CD14-positive monocyte (primary cell): ENCODE measurements at regions not wholly inside any gene's neighbourhood (a gene's known extent, or its start where the extent isn't known, plus 50 kb on each side); places are given as distances from the start of the nearest gene placed in this dataset.

Experiments used
- DNase-seq, 3 donors: peaks; one replicate each; pipeline ENCODE4 v3.0.0-alpha.2; 2011 to 2022
- H2AFZ ChIP-seq: 2 replicates; pipeline ENCODE4 v1.6.0; 2012; ENCODE audit warnings: mild to moderate bottlenecking, low read depth, low read length, inconsistent platforms; ENCODE audit not compliant: insufficient read depth, poor library complexity, severe bottlenecking
- H3K27ac ChIP-seq, 2 donors: 1 replicate in 1 of 2; 2 replicates in 1 of 2; pipeline ENCODE4 v1.5.1; 2012 to 2013; ENCODE audit warnings: low read length in 2 of 2, control low read depth in 1 of 2, inconsistent platforms in 1 of 2, low read depth in 1 of 2, mild to moderate bottlenecking in 1 of 2
- H3K27me3 ChIP-seq, 2 donors: one replicate each; pipeline versions ENCODE4 v1.6.0 to v1.6.1; 2011 to 2013; ENCODE audit warnings: low read length in 2 of 2; ENCODE audit not compliant: control insufficient read depth in 2 of 2, insufficient read depth in 2 of 2
- H3K36me3 ChIP-seq, 2 donors: replicated peaks in 1 of 2; 1 replicate in 1 of 2; 2 replicates in 1 of 2; pipeline versions ENCODE4 v1.5.1 to v1.6.1; 2012 to 2013; ENCODE audit warnings: low read length in 2 of 2, control low read depth in 1 of 2, inconsistent platforms in 1 of 2, mild to moderate bottlenecking in 1 of 2; ENCODE audit not compliant: insufficient read depth in 2 of 2, control insufficient read depth in 1 of 2
- H3K4me1 ChIP-seq, 2 donors: 1 replicate in 1 of 2; 2 replicates in 1 of 2; pipeline versions ENCODE4 v1.5.1 to v1.6.1; 2012 to 2013; ENCODE audit warnings: low read length in 2 of 2, control low read depth in 1 of 2, inconsistent platforms in 1 of 2, mild to moderate bottlenecking in 1 of 2, moderate library complexity in 1 of 2; ENCODE audit not compliant: insufficient read depth in 2 of 2, control insufficient read depth in 1 of 2
- H3K4me2 ChIP-seq: replicated peaks from 2 replicates; pipeline ENCODE3; 2012; ENCODE audit warnings: low read length, moderate library complexity, mild to moderate bottlenecking; ENCODE audit not compliant: poor library complexity, severe bottlenecking; ENCODE audit errors: extremely low read depth
- H3K4me3 ChIP-seq, 3 experiments: fragments of 200-600 bp in 1 of 3; sonication (generic) in 1 of 3; replicated peaks in 1 of 3; 1 replicate in 2 of 3; 2 replicates in 1 of 3; pipeline ENCODE4 v1.5.1; 2011 to 2013; ENCODE audit warnings: low read length in 3 of 3, mild to moderate bottlenecking in 3 of 3, control low read depth in 2 of 3, low read depth in 2 of 3, inconsistent platforms in 1 of 3, moderate library complexity in 1 of 3
- H3K79me2 ChIP-seq: 2 replicates; pipeline ENCODE4 v1.6.0; 2012; ENCODE audit warnings: mild to moderate bottlenecking, control low read depth, inconsistent platforms, low read length, moderate library complexity; ENCODE audit not compliant: insufficient read depth
- H3K9ac ChIP-seq: 2 replicates; pipeline ENCODE4 v1.6.0; 2017; ENCODE audit warnings: low read length, mild to moderate bottlenecking; ENCODE audit not compliant: insufficient read depth, poor library complexity, severe bottlenecking
- H3K9me3 ChIP-seq, 2 donors: replicated peaks in 1 of 2; 1 replicate in 1 of 2; 2 replicates in 1 of 2; pipeline versions ENCODE4 v1.5.1 to v1.6.1; 2012 to 2013; ENCODE audit warnings: low read length in 2 of 2, control low read depth in 1 of 2; ENCODE audit not compliant: control insufficient read depth in 1 of 2, insufficient read depth in 1 of 2
- H4K20me1 ChIP-seq: 2 replicates; pipeline ENCODE4 v1.6.0; 2012; ENCODE audit warnings: mild to moderate bottlenecking, low read length, control low read depth, moderate library complexity; ENCODE audit not compliant: insufficient read depth
- H3K27ac Mint-ChIP-seq, 7 donors: one replicate each; pipeline ENCODE4 v1.8.0; 2020; ENCODE audit warnings: mild to moderate bottlenecking in 7 of 7, mixed read lengths in 7 of 7, moderate library complexity in 6 of 7, inconsistent platforms in 2 of 7
- H3K27me3 Mint-ChIP-seq, 3 donors: one replicate each; pipeline ENCODE4 v1.8.0; 2021 to 2022; ENCODE audit warnings: low read depth in 3 of 3, mild to moderate bottlenecking in 3 of 3, mixed read lengths in 3 of 3, moderate library complexity in 3 of 3, inconsistent platforms in 1 of 3
- H3K36me3 Mint-ChIP-seq, 2 donors: one replicate each; pipeline ENCODE4 v1.8.0; 2020; ENCODE audit warnings: mixed read lengths in 2 of 2, inconsistent platforms in 1 of 2, mild to moderate bottlenecking in 1 of 2
- H3K4me1 Mint-ChIP-seq: one replicate; pipeline ENCODE4 v1.8.0; 2020; ENCODE audit warnings: mild to moderate bottlenecking, mixed read lengths
- H3K4me3 Mint-ChIP-seq, 2 donors: one replicate each; pipeline ENCODE4 v1.8.0; 2020; ENCODE audit warnings: mild to moderate bottlenecking in 2 of 2, mixed read lengths in 2 of 2, moderate library complexity in 1 of 2
- H3K9me3 Mint-ChIP-seq, 7 donors: one replicate each; pipeline ENCODE4 v1.8.0; 2020 to 2022; ENCODE audit warnings: mixed read lengths in 7 of 7, mild to moderate bottlenecking in 6 of 7, moderate library complexity in 6 of 7, inconsistent platforms in 2 of 7
- WGBS: methylation state at CpG from one replicate; pipeline ENCODE4 v1.1.5; 2013; ENCODE audit warnings: missing lambda C conversion rate; ENCODE audit not compliant: insufficient coverage; 5-methylcytosine and 5-hydroxymethylcytosine counted together
- intact Hi-C, 2 donors: fragments of 100-400 bp; cut with micrococcal nuclease; formaldehyde crosslinking; loops; one replicate each; pipeline versions ENCODE4 v1.15.0 to v1.15.1; 2023
- TF ChIP-seq, protein P1 (sequence below): fragments of 200-600 bp; IDR thresholded peaks from one replicate; pipeline ENCODE4 v1.8.0; 2022; ENCODE audit warnings: antibody characterized with exemption, mild to moderate bottlenecking

DNA sequence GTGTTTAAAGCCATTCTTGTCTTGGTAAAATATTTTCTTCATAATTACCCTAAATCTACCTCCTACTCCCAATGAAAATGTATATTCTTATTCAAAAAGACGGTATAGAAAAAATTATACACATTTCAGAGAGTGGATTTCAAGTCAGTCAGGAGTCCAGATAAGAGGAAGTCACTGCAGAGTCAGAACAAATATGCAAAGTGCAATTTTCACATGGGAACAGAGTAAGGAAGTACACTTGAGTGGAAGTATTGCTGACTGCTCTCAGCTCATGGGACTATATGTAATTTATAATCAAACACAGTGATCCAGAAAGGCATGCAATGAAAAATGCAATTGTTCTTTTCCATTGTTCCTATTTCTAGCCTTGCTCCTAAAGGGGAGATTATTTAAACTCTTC lies 1128.0 kb downstream of the AACS start:
- WGBS: no CpG with 5 or more reads among the region's 1 CpG
- intact Hi-C loops: no loop called here
- no peak overlapping the region for H3K27ac ChIP-seq
- H2AFZ ChIP-seq: no peak overlapping the region
- H3K9ac ChIP-seq: no peak overlapping the region
- H3K27me3 ChIP-seq: peaks cover 0 to 7% of the 10 kb centered on the region in 2 donors
- DNase-seq: no peak
- H3K27me3 Mint-ChIP-seq: peaks cover 19 to 24% (median 20%) of the 10 kb centered on the region in 3 donors
- H4K20me1 ChIP-seq: no peaks in the 10 kb centered on the region
- peaks cover 5 to 22% (median 10%) of the 10 kb centered on the region in 7 donors for H3K9me3 Mint-ChIP-seq
- H3K36me3 Mint-ChIP-seq: no peaks in the 10 kb centered on the region
- no peak overlapping the region for H3K4me2 ChIP-seq
- H3K27ac Mint-ChIP-seq: no peak overlapping the region
- no peaks in the 10 kb centered on the region for H3K4me1 ChIP-seq
- no peak overlapping the region for H3K4me3 Mint-ChIP-seq
- no peak overlapping the region for H3K4me3 ChIP-seq
- no peaks in the 10 kb centered on the region for H3K36me3 ChIP-seq
- H3K79me2 ChIP-seq: no peaks in the 10 kb centered on the region
- H3K4me1 Mint-ChIP-seq: no peaks in the 10 kb centered on the region
- peaks cover 0 to 5% of the 10 kb centered on the region in 2 donors for H3K9me3 ChIP-seq
- TF ChIP-seq, protein P1, sequence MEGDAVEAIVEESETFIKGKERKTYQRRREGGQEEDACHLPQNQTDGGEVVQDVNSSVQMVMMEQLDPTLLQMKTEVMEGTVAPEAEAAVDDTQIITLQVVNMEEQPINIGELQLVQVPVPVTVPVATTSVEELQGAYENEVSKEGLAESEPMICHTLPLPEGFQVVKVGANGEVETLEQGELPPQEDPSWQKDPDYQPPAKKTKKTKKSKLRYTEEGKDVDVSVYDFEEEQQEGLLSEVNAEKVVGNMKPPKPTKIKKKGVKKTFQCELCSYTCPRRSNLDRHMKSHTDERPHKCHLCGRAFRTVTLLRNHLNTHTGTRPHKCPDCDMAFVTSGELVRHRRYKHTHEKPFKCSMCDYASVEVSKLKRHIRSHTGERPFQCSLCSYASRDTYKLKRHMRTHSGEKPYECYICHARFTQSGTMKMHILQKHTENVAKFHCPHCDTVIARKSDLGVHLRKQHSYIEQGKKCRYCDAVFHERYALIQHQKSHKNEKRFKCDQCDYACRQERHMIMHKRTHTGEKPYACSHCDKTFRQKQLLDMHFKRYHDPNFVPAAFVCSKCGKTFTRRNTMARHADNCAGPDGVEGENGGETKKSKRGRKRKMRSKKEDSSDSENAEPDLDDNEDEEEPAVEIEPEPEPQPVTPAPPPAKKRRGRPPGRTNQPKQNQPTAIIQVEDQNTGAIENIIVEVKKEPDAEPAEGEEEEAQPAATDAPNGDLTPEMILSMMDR: no peak

DNA sequence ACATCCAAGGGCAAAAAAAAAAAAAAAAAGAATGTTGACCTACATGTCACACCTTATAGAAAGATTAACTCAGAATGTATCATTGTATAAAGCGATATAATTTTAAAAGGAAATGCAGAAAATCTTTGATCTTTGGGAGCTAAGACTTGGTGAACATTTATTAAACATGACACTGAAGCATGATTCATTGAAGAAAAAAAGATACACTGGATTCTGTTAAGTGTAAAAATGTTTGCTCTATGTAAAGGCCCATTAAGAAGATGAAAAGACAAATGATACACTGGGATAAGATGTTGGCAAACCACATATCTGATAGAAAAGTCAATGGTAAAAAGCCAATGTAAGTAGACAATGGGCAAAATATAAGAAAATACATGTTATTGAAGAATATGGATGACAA lies 1131.0 kb downstream of the AACS start:
- Histone ChIP-seq H3K4me2 (no peak overlapping the region), H3K36me3 (no peaks in the 10 kb centered on the region), H4K20me1 (no peaks in the 10 kb centered on the region), H3K27me3 (peaks cover 0 to 3% of the 10 kb centered on the region in 2 donors), H3K9me3 (peaks cover 0 to 5% of the 10 kb centered on the region in 2 donors), H2AFZ (no peak overlapping the region), H3K79me2 (no peaks in the 10 kb centered on the region), H3K9ac (no peak overlapping the region), H3K27ac (no peak overlapping the region), H3K4me1 (no peaks in the 10 kb centered on the region), H3K4me3 (no peak overlapping the region)
- no peaks in the 10 kb centered on the region for H3K4me1 Mint-ChIP-seq
- DNase-seq: no peak
- H3K27ac Mint-ChIP-seq: no peak overlapping the region
- no peak overlapping the region for H3K4me3 Mint-ChIP-seq
- no CpG with 5 or more reads among the region's 1 CpG for WGBS
- peaks cover 8 to 11% (median 10%) of the 10 kb centered on the region in 3 donors for H3K27me3 Mint-ChIP-seq
- TF ChIP-seq, protein P1: no peak
- no peaks in the 10 kb centered on the region for H3K36me3 Mint-ChIP-seq
- peaks cover 3 to 15% (median 7%) of the 10 kb centered on the region in 7 donors for H3K9me3 Mint-ChIP-seq
- intact Hi-C loops: no loop called here
